Heart left ventricle (tissue), 13 donors: ENCODE measurements at regions not wholly inside any gene's neighbourhood (a gene's known extent, or its start where the extent isn't known, plus 50 kb on each side); places are given as distances from the start of the nearest gene placed in this dataset.

Source experiments
- POLR2A ChIP-seq, 2 donors: fragments of 450-650 bp; IDR thresholded peaks; one replicate each; pipeline ENCODE4 v1.6.1; 2017; ENCODE audit warnings: antibody characterized with exemption in 2 of 2, mild to moderate bottlenecking in 2 of 2, moderate library complexity in 2 of 2
- TF ChIP-seq, protein P1 (sequence below), 12 donors: fragments of 200-600 bp; sonication (generic) in 4 of 12; IDR thresholded peaks; one replicate each; pipeline versions ENCODE4 v1.5.0 to v1.8.0; 2018 to 2022; ENCODE audit warnings: antibody characterized with exemption in 12 of 12, mild to moderate bottlenecking in 5 of 12
- donor health status: ischemic (EF 13 %, LVEDD 7.1; RV severe dilation, severe dysfunction).
- donor health status: DM: no; HTN: yes; CAD: no.
- donor health status: DM: no; HTN: no; CAD: no.
- donor health status: ischemic (EF 25% LVEDD 6.9; RV normal size, moderate dysfunction).
- donor health status: ischemic (EF 25% LVEDD 5.7; RV mildly dilated, moderate dysfunction).
- donor health status: ischemic (EF 35%, LVEDD 5.7; RV mildly dilated, moderate dysfunction).
- donor health status: nonischemic (EF 11% LVEDD 7.7; RV severe dilation, severe dysfunction).
- donor health status: DM: yes; HTN: yes; CAD: no.
- donor health status: PGD.
- donor health status: ischemic (EF 29% LVEDD 5.4; RV normal size, mild dysfunction).
- donor health status: nonischemic (EF 23%, LVEDD 6.1; RV moderate dilation, normal function).

DNA sequence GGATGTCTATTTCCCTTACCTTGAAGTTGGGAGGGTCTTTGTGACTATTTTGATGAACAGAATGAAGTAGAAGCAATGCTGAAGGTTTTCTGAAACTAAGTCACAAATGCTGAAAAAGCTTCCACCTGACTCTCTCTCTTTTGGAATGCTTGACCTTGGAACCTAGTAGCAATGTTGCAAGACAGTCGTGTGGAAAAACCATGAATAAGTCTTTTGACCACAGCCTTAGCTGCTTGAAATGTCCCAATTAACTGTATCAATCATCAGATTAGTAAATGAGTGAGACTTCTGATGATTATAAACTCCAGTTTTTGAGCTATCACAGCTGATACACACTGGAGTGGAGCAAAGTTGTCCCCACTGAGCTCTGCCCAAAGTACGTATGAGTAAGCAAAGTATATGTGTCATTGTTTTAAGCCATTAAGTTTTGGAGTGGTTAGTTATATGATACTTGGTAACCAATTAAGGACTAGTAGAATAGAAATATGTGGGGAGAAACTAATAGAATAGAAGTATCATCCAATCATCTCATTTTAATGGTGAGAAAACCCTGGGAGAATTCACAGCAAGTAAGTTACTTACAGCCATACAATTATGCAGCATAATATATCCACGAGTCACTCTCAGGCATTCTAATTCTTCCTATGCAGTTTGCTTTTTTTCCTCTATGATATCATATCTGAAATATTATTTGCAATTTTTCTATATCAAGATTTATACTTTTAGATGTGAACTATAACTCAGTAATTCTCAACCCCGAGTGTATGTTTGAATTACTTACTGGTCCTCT lies 1010.6 kb downstream of the ROBO2 start:
- no peak for TF ChIP-seq POLR2A (IDR thresholded peaks at IDR 0.05)
- TF ChIP-seq, protein P1, sequence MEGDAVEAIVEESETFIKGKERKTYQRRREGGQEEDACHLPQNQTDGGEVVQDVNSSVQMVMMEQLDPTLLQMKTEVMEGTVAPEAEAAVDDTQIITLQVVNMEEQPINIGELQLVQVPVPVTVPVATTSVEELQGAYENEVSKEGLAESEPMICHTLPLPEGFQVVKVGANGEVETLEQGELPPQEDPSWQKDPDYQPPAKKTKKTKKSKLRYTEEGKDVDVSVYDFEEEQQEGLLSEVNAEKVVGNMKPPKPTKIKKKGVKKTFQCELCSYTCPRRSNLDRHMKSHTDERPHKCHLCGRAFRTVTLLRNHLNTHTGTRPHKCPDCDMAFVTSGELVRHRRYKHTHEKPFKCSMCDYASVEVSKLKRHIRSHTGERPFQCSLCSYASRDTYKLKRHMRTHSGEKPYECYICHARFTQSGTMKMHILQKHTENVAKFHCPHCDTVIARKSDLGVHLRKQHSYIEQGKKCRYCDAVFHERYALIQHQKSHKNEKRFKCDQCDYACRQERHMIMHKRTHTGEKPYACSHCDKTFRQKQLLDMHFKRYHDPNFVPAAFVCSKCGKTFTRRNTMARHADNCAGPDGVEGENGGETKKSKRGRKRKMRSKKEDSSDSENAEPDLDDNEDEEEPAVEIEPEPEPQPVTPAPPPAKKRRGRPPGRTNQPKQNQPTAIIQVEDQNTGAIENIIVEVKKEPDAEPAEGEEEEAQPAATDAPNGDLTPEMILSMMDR (IDR thresholded peaks at IDR 0.05) = no peak
